ENCODE measurements at regions not wholly inside any gene's neighbourhood (a gene's known extent, or its start where the extent isn't known, plus 50 kb on each side); places are given as distances from the start of the nearest gene placed in this dataset.

- TF ChIP-seq ATF3 (IDR thresholded peaks at IDR 0.05) (no peak), EZH2 (IDR thresholded peaks at IDR 0.05) (no peak), MAX (IDR thresholded peaks at IDR 0.05) (no peak)
These were observed 53.3 kb upstream of the SLIT3 start (continued) for GRCh38 chr5:169354263-169354662.

GRCh38 chr5:169352901-169353300 lies 52.0 kb upstream of the SLIT3 start:
- no peak for TF ChIP-seq JUND (IDR thresholded peaks at IDR 0.05)
- H3K9me3 ChIP-seq (ENCODE audit: control insufficient read depth in 1 of 2, insufficient read depth in 1 of 2, low read depth in 1 of 2, low read length in 2 of 2) = no peaks in the 10 kb centered on the region
- no TSS peak for BruUV-seq (replicated peaks)
- H3K9ac ChIP-seq (ENCODE audit: low read length) = no peak overlapping the region
- H3K27me3 ChIP-seq (ENCODE audit: insufficient read depth, low read length) = 0 out of 2 replicates have a peak, but pooled peaks cover 6% of the 10 kb centered on the region
- ChIA-PET CTCF (no interaction called here), POLR2A (no interaction called here), RAD21 (ENCODE audit: low non-redundant PET in 1 of 2, low total read pairs in 2 of 2, uncharacterized antibody in 2 of 2, unreplicated experiment in 2 of 2) (no interaction called here)
- intact Hi-C loops (cut with micrococcal nuclease) = no loop called here
- H2AFZ ChIP-seq (ENCODE audit: low read depth, low read length, poor library complexity, severe bottlenecking) = no peak overlapping the region
- no peaks in the 10 kb centered on the region for H3K79me2 ChIP-seq (ENCODE audit: insufficient read depth, low read length)
- no peaks in the 10 kb centered on the region for H3K36me3 ChIP-seq (ENCODE audit: control insufficient read depth in 1 of 2, insufficient read depth in 2 of 2, low read length in 2 of 2)
- no peaks in the 10 kb centered on the region for H4K20me1 ChIP-seq (ENCODE audit: insufficient read depth)
- ATAC-seq (no peak), DNase-seq (ENCODE audit: low read depth, low spot score) (no peak)
- peaks cover 0 to 7% of the 10 kb centered on the region in 2 experiments; a peak in 2 of 4 replicates for H3K4me1 ChIP-seq (ENCODE audit: control insufficient read depth in 1 of 2, insufficient read depth in 2 of 2, low read length in 2 of 2)
- H3K4me3 ChIP-seq (replicated peaks in 1 of 2; ENCODE audit: low read depth in 1 of 2, low read length in 2 of 2) = no peak overlapping the region
- H3K4me2 ChIP-seq (ENCODE audit: low read length) = no peak overlapping the region
- H3K27ac ChIP-seq (ENCODE audit: low read depth, low read length) = no peak overlapping the region
- H3K9me2 ChIP-seq (ENCODE audit: insufficient read depth) = no peaks in the 10 kb centered on the region

GRCh38 chr5:169351721-169352120 lies 50.8 kb upstream of the SLIT3 start:
- no peaks in the 10 kb centered on the region for H3K9me3 ChIP-seq (ENCODE audit: control insufficient read depth in 1 of 2, insufficient read depth in 1 of 2, low read depth in 1 of 2, low read length in 2 of 2)
- peaks cover 0 to 7% of the 10 kb centered on the region in 2 experiments; a peak in 2 of 4 replicates for H3K4me1 ChIP-seq (ENCODE audit: control insufficient read depth in 1 of 2, insufficient read depth in 2 of 2, low read length in 2 of 2)
- H3K9me2 ChIP-seq (ENCODE audit: insufficient read depth) = no peaks in the 10 kb centered on the region
- H3K27me3 ChIP-seq (ENCODE audit: insufficient read depth, low read length) = 0 out of 2 replicates have a peak, but pooled peaks cover 6% of the 10 kb centered on the region
- RAD21 ChIA-PET (ENCODE audit: low non-redundant PET in 1 of 2, low total read pairs in 2 of 2, uncharacterized antibody in 2 of 2, unreplicated experiment in 2 of 2) = no interaction called here
- no TSS peak for BruUV-seq (replicated peaks)
- no peak overlapping the region for H3K27ac ChIP-seq (ENCODE audit: low read depth, low read length)
- no peak overlapping the region for H2AFZ ChIP-seq (ENCODE audit: low read depth, low read length, poor library complexity, severe bottlenecking)
- intact Hi-C loops (cut with micrococcal nuclease) = no loop called here
- H3K36me3 ChIP-seq (ENCODE audit: control insufficient read depth in 1 of 2, insufficient read depth in 2 of 2, low read length in 2 of 2) = no peaks in the 10 kb centered on the region
- ATAC-seq (no peak), DNase-seq (ENCODE audit: low read depth, low spot score) (no peak)
- POLR2A ChIA-PET = no interaction called here
- H3K4me3 ChIP-seq (replicated peaks in 1 of 2; ENCODE audit: low read depth in 1 of 2, low read length in 2 of 2) = no peak overlapping the region
- H3K4me2 ChIP-seq (ENCODE audit: low read length) = no peak overlapping the region
- CTCF ChIA-PET = no interaction called here
- no peaks in the 10 kb centered on the region for H3K79me2 ChIP-seq (ENCODE audit: insufficient read depth, low read length)
- H4K20me1 ChIP-seq (ENCODE audit: insufficient read depth) = no peaks in the 10 kb centered on the region
- no peak overlapping the region for H3K9ac ChIP-seq (ENCODE audit: low read length)
- TF ChIP-seq ATF3 (IDR thresholded peaks at IDR 0.05) (no peak), JUND (IDR thresholded peaks at IDR 0.05) (no peak), CBX3 (IDR thresholded peaks at IDR 0.05; ENCODE audit: low read depth) (no peak), ZBTB33 (IDR thresholded peaks at IDR 0.05; ENCODE audit: extremely low read depth, insufficient replicate concordance, low read length) (no peak), CEBPB (IDR thresholded peaks at IDR 0.05; ENCODE audit: low read depth) (no peak), RAD21 (IDR thresholded peaks at IDR 0.05; ENCODE audit: low read depth) (no peak), CTCF (IDR thresholded peaks at IDR 0.05 in 2 of 3, conservative IDR thresholded peaks at IDR 0.05 in 1 of 3; ENCODE audit: borderline replicate concordance in 1 of 3, insufficient read depth in 1 of 3, low read depth in 2 of 3, low read length in 2 of 3) (no peak), YY1 (IDR thresholded peaks at IDR 0.05; ENCODE audit: extremely low read depth, insufficient replicate concordance, low read depth, low read length) (no peak)

Measured in HCT116 (cell line).